ENCODE measurements at regions not wholly inside any gene's neighbourhood (a gene's known extent, or its start where the extent isn't known, plus 50 kb on each side); places are given as distances from the start of the nearest gene placed in this dataset.

- TF ChIP-seq POLR2A (IDR thresholded peaks at IDR 0.05) = no peak
- TF ChIP-seq POLR2AphosphoS5 (IDR thresholded peaks at IDR 0.05) = no peak
- no peak for TF ChIP-seq CTCF (IDR thresholded peaks at IDR 0.05)
- H3K27ac ChIP-seq = no peak overlapping the region
- H3K27me3 ChIP-seq (replicated peaks; ENCODE audit: insufficient read depth) = no peaks in the 10 kb centered on the region
- H3K36me3 ChIP-seq = no peaks in the 10 kb centered on the region
- H3K4me3 ChIP-seq = no peak overlapping the region
- DNase-seq (ENCODE audit: low spot score) = no peak
- no peaks in the 10 kb centered on the region for H3K9me3 ChIP-seq
- intact Hi-C loops (cut with DNase I) = no loop called here
- WGBS = 96% methylated on average over 1 of the region's 1 CpG
- H3K4me1 ChIP-seq (replicated peaks) = no peaks in the 10 kb centered on the region
Observed at GRCh38 chr7:122212754-122213153, 68.7 kb upstream of the AASS start.

GRCh38 chr7:122211362-122211761 lies 67.3 kb upstream of the AASS start:
- Histone ChIP-seq H3K9me3 (no peaks in the 10 kb centered on the region), H3K4me3 (no peak overlapping the region), H3K36me3 (no peaks in the 10 kb centered on the region), H3K4me1 (replicated peaks) (no peaks in the 10 kb centered on the region), H3K27ac (no peak overlapping the region), H3K27me3 (replicated peaks; ENCODE audit: insufficient read depth) (no peaks in the 10 kb centered on the region)
- TF ChIP-seq POLR2AphosphoS5 (IDR thresholded peaks at IDR 0.05) (no peak), CTCF (IDR thresholded peaks at IDR 0.05) (no peak), POLR2A (IDR thresholded peaks at IDR 0.05) (no peak)
- 54% methylated on average over 2 of the region's 2 CpGs for WGBS
- intact Hi-C loops (cut with DNase I) = no loop called here
- DNase-seq (ENCODE audit: low spot score) = no peak

GRCh38 chr7:122206985-122207384 lies 62.9 kb upstream of the AASS start:
- no peaks in the 10 kb centered on the region for H3K4me1 ChIP-seq (replicated peaks)
- H3K27me3 ChIP-seq (replicated peaks; ENCODE audit: insufficient read depth) = no peaks in the 10 kb centered on the region
- 89% methylated on average over 1 of the region's 1 CpG for WGBS
- H3K9me3 ChIP-seq = no peaks in the 10 kb centered on the region
- no peak overlapping the region for H3K4me3 ChIP-seq
- H3K36me3 ChIP-seq = no peaks in the 10 kb centered on the region
- intact Hi-C loops (cut with DNase I) = no loop called here
- H3K27ac ChIP-seq = no peak overlapping the region
- DNase-seq (ENCODE audit: low spot score) = no peak
- TF ChIP-seq POLR2AphosphoS5 (IDR thresholded peaks at IDR 0.05) = no peak
- TF ChIP-seq POLR2A (IDR thresholded peaks at IDR 0.05) = no peak
- no peak for TF ChIP-seq CTCF (IDR thresholded peaks at IDR 0.05)

GRCh38 chr7:122203814-122204213 lies 59.8 kb upstream of the AASS start:
- DNase-seq (ENCODE audit: low spot score) = no peak
- no peaks in the 10 kb centered on the region for H3K9me3 ChIP-seq
- H3K4me1 ChIP-seq (replicated peaks) = no peaks in the 10 kb centered on the region
- no peaks in the 10 kb centered on the region for H3K27me3 ChIP-seq (replicated peaks; ENCODE audit: insufficient read depth)
- intact Hi-C loops (cut with DNase I) = no loop called here
- WGBS = 88% methylated on average over 1 of the region's 1 CpG
- H3K27ac ChIP-seq = no peak overlapping the region
- no peak overlapping the region for H3K4me3 ChIP-seq
- no peak for TF ChIP-seq CTCF (IDR thresholded peaks at IDR 0.05)
- TF ChIP-seq POLR2A (IDR thresholded peaks at IDR 0.05) = no peak
- no peak for TF ChIP-seq POLR2AphosphoS5 (IDR thresholded peaks at IDR 0.05)
- no peaks in the 10 kb centered on the region for H3K36me3 ChIP-seq

- TF ChIP-seq POLR2AphosphoS5 (IDR thresholded peaks at IDR 0.05) (no peak), CTCF (IDR thresholded peaks at IDR 0.05) (no peak), POLR2A (IDR thresholded peaks at IDR 0.05) (no peak)
- Histone ChIP-seq H3K4me1 (replicated peaks) (no peaks in the 10 kb centered on the region), H3K9me3 (no peaks in the 10 kb centered on the region), H3K36me3 (no peaks in the 10 kb centered on the region), H3K27ac (no peak overlapping the region), H3K27me3 (replicated peaks; ENCODE audit: insufficient read depth) (no peaks in the 10 kb centered on the region), H3K4me3 (no peak overlapping the region)
- 89% methylated on average over 1 of the region's 1 CpG for WGBS
- DNase-seq (ENCODE audit: low spot score) = no peak
- intact Hi-C loops (cut with DNase I) = no loop called here
Observed at GRCh38 chr7:122200888-122201287, 56.8 kb upstream of the AASS start.
